Left ventricle myocardium inferior (tissue), 1 donor: ENCODE measurements at regions not wholly inside any gene's neighbourhood (a gene's known extent, or its start where the extent isn't known, plus 50 kb on each side); places are given as distances from the start of the nearest gene placed in this dataset.
A peak's percentile ranks its signal among the peaks of the same experiment; 100 is the strongest.

Experiments
- DNase-seq: peaks from one replicate; pipeline ENCODE4 v3.0.0-alpha.2; 2020
- H3K27ac ChIP-seq: fragments of 200-600 bp; replicated peaks from 2 replicates; pipeline ENCODE4 v1.8.0; 2021
- H3K27me3 ChIP-seq: fragments of 200-600 bp; 2 replicates; pipeline ENCODE4 v1.8.0; 2021; ENCODE audit warnings: low read depth
- H3K36me3 ChIP-seq: fragments of 200-600 bp; 2 replicates; pipeline ENCODE4 v1.8.0; 2021
- H3K4me1 ChIP-seq: fragments of 200-600 bp; 2 replicates; pipeline ENCODE4 v1.8.0; 2021
- H3K4me3 ChIP-seq: fragments of 200-600 bp; 2 replicates; pipeline ENCODE4 v1.8.0; 2021; ENCODE audit warnings: mild to moderate bottlenecking, moderate library complexity
- H3K9me3 ChIP-seq: fragments of 200-600 bp; replicated peaks from 2 replicates; pipeline ENCODE4 v1.8.0; 2021
- CTCF ChIP-seq: fragments of 200-600 bp; IDR thresholded peaks from 2 replicates; pipeline ENCODE4 v1.8.0; 2021; ENCODE audit warnings: antibody characterized with exemption, mild to moderate bottlenecking, borderline replicate concordance
- intact Hi-C: fragments of 100-400 bp; cut with micrococcal nuclease; formaldehyde crosslinking; loops from one replicate; pipeline ENCODE4 v1.11.0; 2022
- donor health status: DM: no; HTN: yes; CAD: no; lungs with severe emphysema.

- H3K4me3 ChIP-seq = no peak overlapping the region
- H3K27ac ChIP-seq = no peak overlapping the region
- no peaks in the 10 kb centered on the region for H3K36me3 ChIP-seq
- no peaks in the 10 kb centered on the region for H3K4me1 ChIP-seq
- DNase-seq = no peak
- no peaks in the 10 kb centered on the region for H3K9me3 ChIP-seq
- intact Hi-C loops = loop anchor here (10.0 kb wide), 1 partner anchor 236 kb away; no protein-coding TSS in a partner anchor
- peaks cover 3% of the 10 kb centered on the region for H3K27me3 ChIP-seq
- TF ChIP-seq CTCF = no peak
Measured at GRCh38 chr4:146098397-146098796, 77.1 kb upstream of the LSM6 start.

GRCh38 chr4:146096371-146096770 lies 79.1 kb upstream of the LSM6 start:
- Histone ChIP-seq H3K36me3 (no peaks in the 10 kb centered on the region), H3K4me3 (no peak overlapping the region), H3K9me3 (no peaks in the 10 kb centered on the region), H3K4me1 (no peaks in the 10 kb centered on the region), H3K27me3 (no peaks in the 10 kb centered on the region), H3K27ac (no peak overlapping the region)
- intact Hi-C loops = loop anchor here (10.0 kb wide), 1 partner anchor 238 kb away; no protein-coding TSS in a partner anchor
- DNase-seq = no peak
- TF ChIP-seq CTCF = no peak

GRCh38 chr4:146095860-146096259 lies 79.7 kb upstream of the LSM6 start:
- Histone ChIP-seq H3K4me3 (no peak overlapping the region), H3K4me1 (no peaks in the 10 kb centered on the region), H3K9me3 (no peaks in the 10 kb centered on the region), H3K27ac (no peak overlapping the region), H3K27me3 (no peaks in the 10 kb centered on the region), H3K36me3 (no peaks in the 10 kb centered on the region)
- no peak for TF ChIP-seq CTCF
- intact Hi-C loops = loop anchor here (10.0 kb wide), 1 partner anchor 239 kb away; no protein-coding TSS in a partner anchor
- no peak for DNase-seq

GRCh38 chr4:146095091-146095690 lies 80.3 kb upstream of the LSM6 start:
- intact Hi-C loops = loop anchor here (10.0 kb wide), 1 partner anchor 240 kb away; no protein-coding TSS in a partner anchor
- H3K4me3 ChIP-seq = no peak overlapping the region
- no peaks in the 10 kb centered on the region for H3K9me3 ChIP-seq

GRCh38 chr4:146088690-146089089 lies 86.8 kb upstream of the LSM6 start:
- no peak overlapping the region for H3K4me3 ChIP-seq
- intact Hi-C loops = no loop called here
- TF ChIP-seq CTCF = no peak
- DNase-seq = no peak
- H3K36me3 ChIP-seq = no peaks in the 10 kb centered on the region
- no peaks in the 10 kb centered on the region for H3K4me1 ChIP-seq
- H3K9me3 ChIP-seq = no peaks in the 10 kb centered on the region
- H3K27me3 ChIP-seq = no peaks in the 10 kb centered on the region
- no peak overlapping the region for H3K27ac ChIP-seq

More at GRCh38 chr4:146095091-146095690, 80.3 kb upstream of the LSM6 start:
- Histone ChIP-seq H3K27me3 (no peaks in the 10 kb centered on the region), H3K4me1 (no peaks in the 10 kb centered on the region), H3K27ac (no peak overlapping the region), H3K36me3 (no peaks in the 10 kb centered on the region)
- DNase-seq = no peak
- peak; percentile 76 for TF ChIP-seq CTCF
